ENCODE measurements at regions not wholly inside any gene's neighbourhood (a gene's known extent, or its start where the extent isn't known, plus 50 kb on each side); places are given as distances from the start of the nearest gene placed in this dataset.

- TF ChIP-seq EZH2 (IDR thresholded peaks at IDR 0.05; ENCODE audit: borderline replicate concordance, low read depth, low read length), result no peak
- TF ChIP-seq SIRT6 (IDR thresholded peaks at IDR 0.05; ENCODE audit: low read depth, low read length), result no peak
Observed at GRCh38 chr6:149267072-149267471, 50.4 kb upstream of the TAB2 start.
